SU-DHL-6 (cell line): ENCODE measurements at regions not wholly inside any gene's neighbourhood (a gene's known extent, or its start where the extent isn't known, plus 50 kb on each side); places are given as distances from the start of the nearest gene placed in this dataset.

Experiments
- CTCF ChIP-seq: fragments of 200-600 bp; sonication (generic); IDR thresholded peaks from one replicate; pipeline ENCODE4 v1.5.1; 2017; ENCODE audit warnings: antibody characterized with exemption, mild to moderate bottlenecking, low read length, moderate library complexity; ENCODE audit not compliant: insufficient read depth, poor library complexity, severe bottlenecking
- EZH2phosphoT487 ChIP-seq: fragments of 200-600 bp; sonication (generic), shearing (Covaris generic); conservative IDR thresholded peaks from 2 replicates; pipeline ENCODE4 v1.6.1; 2018; ENCODE audit warnings: mild to moderate bottlenecking, antibody characterized with exemption, low read length, moderate library complexity, mixed read lengths

GRCh38 chr18:34128436-34128835 is 96.3 kb downstream of the NOL4 start:
- TF ChIP-seq CTCF: no peak
- no peak for TF ChIP-seq EZH2phosphoT487
